BE2C (cell line): ENCODE measurements at regions not wholly inside any gene's neighbourhood (a gene's known extent, or its start where the extent isn't known, plus 50 kb on each side); places are given as distances from the start of the nearest gene placed in this dataset.

Experiments used
- DNase-seq: peaks from one replicate; pipeline ENCODE4 v3.0.0-alpha.2; 2020
- H3K27me3 ChIP-seq: fragments of 250-450 bp; sonication (Bioruptor Pico); 2 replicates; pipeline ENCODE4 v1.5.1; 2020; ENCODE audit warnings: mild to moderate bottlenecking
- H3K36me3 ChIP-seq: fragments of 250-450 bp; sonication (Bioruptor Pico); 2 replicates; pipeline ENCODE4 v1.5.1; 2020; ENCODE audit warnings: mild to moderate bottlenecking
- H3K4me1 ChIP-seq: fragments of 250-450 bp; sonication (Bioruptor Pico); 2 replicates; pipeline ENCODE4 v1.5.1; 2020
- H3K4me3 ChIP-seq: 2 replicates; pipeline ENCODE4 v1.5.1; 2011; ENCODE audit warnings: low read depth, low read length
- H3K9me3 ChIP-seq: fragments of 250-450 bp; sonication (Bioruptor Pico); 2 replicates; pipeline ENCODE4 v1.5.1; 2020
- CTCF ChIP-seq: IDR thresholded peaks from 2 replicates; pipeline ENCODE4 v1.5.1; 2012; ENCODE audit warnings: mild to moderate bottlenecking, low read depth, low read length

- Histone ChIP-seq H3K36me3 (no peaks in the 10 kb centered on the region), H3K4me3 (no peak overlapping the region), H3K4me1 (no peaks in the 10 kb centered on the region), H3K27me3 (no peaks in the 10 kb centered on the region), H3K9me3 (no peaks in the 10 kb centered on the region)
- no peak for DNase-seq
- TF ChIP-seq CTCF: no peak
Observed at GRCh38 chr6:33865478-33866077, 61.8 kb upstream of the MLN start.

GRCh38 chr6:33863723-33864440, 60.1 kb upstream of the MLN start:
- Histone ChIP-seq H3K9me3 (no peaks in the 10 kb centered on the region), H3K36me3 (no peaks in the 10 kb centered on the region), H3K27me3 (no peaks in the 10 kb centered on the region), H3K4me3 (no peak overlapping the region), H3K4me1 (no peaks in the 10 kb centered on the region)
- no peak for TF ChIP-seq CTCF
- no peak for DNase-seq

- TF ChIP-seq CTCF: no peak
- Histone ChIP-seq H3K9me3 (no peaks in the 10 kb centered on the region), H3K36me3 (no peaks in the 10 kb centered on the region), H3K4me1 (no peaks in the 10 kb centered on the region), H3K27me3 (no peaks in the 10 kb centered on the region), H3K4me3 (no peak overlapping the region)
- DNase-seq: no peak
Observed at GRCh38 chr6:33863084-33863483, 59.3 kb upstream of the MLN start.

GRCh38 chr6:33862536-33862935, 58.7 kb upstream of the MLN start:
- Histone ChIP-seq H3K36me3 (no peaks in the 10 kb centered on the region), H3K27me3 (no peaks in the 10 kb centered on the region), H3K9me3 (no peaks in the 10 kb centered on the region), H3K4me1 (no peaks in the 10 kb centered on the region), H3K4me3 (no peak overlapping the region)
- no peak for TF ChIP-seq CTCF
- DNase-seq: no peak

- H3K9me3 ChIP-seq: no peaks in the 10 kb centered on the region
- no peak for DNase-seq
- H3K36me3 ChIP-seq: no peaks in the 10 kb centered on the region
- no peaks in the 10 kb centered on the region for H3K4me1 ChIP-seq
- no peak overlapping the region for H3K4me3 ChIP-seq
- TF ChIP-seq CTCF: no peak
- no peaks in the 10 kb centered on the region for H3K27me3 ChIP-seq
Observed at GRCh38 chr6:33861722-33862121, 57.9 kb upstream of the MLN start.

- Histone ChIP-seq H3K36me3 (no peaks in the 10 kb centered on the region), H3K4me3 (no peak overlapping the region), H3K27me3 (no peaks in the 10 kb centered on the region), H3K4me1 (no peaks in the 10 kb centered on the region), H3K9me3 (no peaks in the 10 kb centered on the region)
- no peak for DNase-seq
- TF ChIP-seq CTCF: no peak
Observed at GRCh38 chr6:33860706-33861474, 57.1 kb upstream of the MLN start.
